ENCODE measurements at regions not wholly inside any gene's neighbourhood (a gene's known extent, or its start where the extent isn't known, plus 50 kb on each side); places are given as distances from the start of the nearest gene placed in this dataset.
"Not testable (repeated sequence)": the region's sequence is repeated elsewhere in the genome, so short reads cannot be mapped to it uniquely, and the experiment has no call there.

DNA sequence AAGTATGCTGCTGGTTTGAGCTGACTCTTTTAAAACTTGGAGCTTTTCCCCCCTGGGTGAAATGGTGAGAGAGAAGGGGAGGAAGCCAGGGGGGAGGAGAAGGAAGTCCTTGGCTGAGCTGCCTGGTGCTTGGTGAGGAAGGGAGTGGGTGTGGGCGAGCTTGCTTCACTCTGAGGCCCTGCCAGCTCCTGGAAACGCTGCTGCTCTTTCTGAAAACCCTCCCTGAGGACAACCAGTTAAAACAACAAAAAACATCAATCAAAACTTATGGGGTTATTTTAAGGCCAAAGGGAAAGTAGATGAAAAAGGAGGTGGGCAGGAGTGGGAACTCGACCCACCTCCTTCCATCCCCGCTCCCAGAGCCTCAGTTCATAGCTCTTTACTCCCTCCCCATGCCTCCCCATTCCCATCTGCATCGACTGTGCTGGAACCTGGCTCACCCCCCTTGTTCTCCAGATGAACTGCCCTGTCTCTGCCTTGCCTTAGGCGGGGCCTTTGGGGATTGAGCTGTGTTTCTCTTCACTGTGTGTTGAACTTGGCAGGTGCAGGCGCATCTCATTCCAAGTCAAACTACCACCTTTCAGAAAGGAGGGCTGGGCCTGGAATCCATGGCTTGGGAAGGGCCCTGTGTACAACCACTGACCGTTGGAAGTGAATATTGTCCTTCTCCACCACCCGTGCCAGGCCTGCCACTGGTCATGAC, 166.1 kb downstream of the ZNF621 start:
- ATAC-seq (ENCODE audit: insufficient read depth, low FRiP score) (peak; percentile 82), DNase-seq (peak; percentile 17 to 38 (median 19))
- H3K9me3 ChIP-seq (ENCODE audit: control insufficient read depth in 4 of 4, insufficient read depth in 3 of 4, low read length in 3 of 4), result no peaks in the 10 kb centered on the region
- TF ChIP-seq, protein P1, sequence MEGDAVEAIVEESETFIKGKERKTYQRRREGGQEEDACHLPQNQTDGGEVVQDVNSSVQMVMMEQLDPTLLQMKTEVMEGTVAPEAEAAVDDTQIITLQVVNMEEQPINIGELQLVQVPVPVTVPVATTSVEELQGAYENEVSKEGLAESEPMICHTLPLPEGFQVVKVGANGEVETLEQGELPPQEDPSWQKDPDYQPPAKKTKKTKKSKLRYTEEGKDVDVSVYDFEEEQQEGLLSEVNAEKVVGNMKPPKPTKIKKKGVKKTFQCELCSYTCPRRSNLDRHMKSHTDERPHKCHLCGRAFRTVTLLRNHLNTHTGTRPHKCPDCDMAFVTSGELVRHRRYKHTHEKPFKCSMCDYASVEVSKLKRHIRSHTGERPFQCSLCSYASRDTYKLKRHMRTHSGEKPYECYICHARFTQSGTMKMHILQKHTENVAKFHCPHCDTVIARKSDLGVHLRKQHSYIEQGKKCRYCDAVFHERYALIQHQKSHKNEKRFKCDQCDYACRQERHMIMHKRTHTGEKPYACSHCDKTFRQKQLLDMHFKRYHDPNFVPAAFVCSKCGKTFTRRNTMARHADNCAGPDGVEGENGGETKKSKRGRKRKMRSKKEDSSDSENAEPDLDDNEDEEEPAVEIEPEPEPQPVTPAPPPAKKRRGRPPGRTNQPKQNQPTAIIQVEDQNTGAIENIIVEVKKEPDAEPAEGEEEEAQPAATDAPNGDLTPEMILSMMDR (IDR thresholded peaks at IDR 0.05; ENCODE audit: control extremely low read depth, extremely low read depth), result no peak
- 36 to 52% methylated on average over 9 of the region's 9 CpGs for WGBS, 2 donors
- H3K4me3 ChIP-seq, result no peak overlapping the region
- H3K36me3 ChIP-seq (ENCODE audit: control insufficient read depth in 4 of 4, insufficient read depth in 4 of 4, low read length in 4 of 4), result no peaks in the 10 kb centered on the region
- peaks cover 0 to 8% (median 4%) of the 10 kb centered on the region in 5 donors for H3K4me1 ChIP-seq (ENCODE audit: control insufficient read depth in 5 of 5, insufficient read depth in 5 of 5, low read length in 5 of 5)
- H3K9ac ChIP-seq (ENCODE audit: insufficient read depth in 1 of 2, low read length in 2 of 2), result no peak overlapping the region
- H3K27ac ChIP-seq (ENCODE audit: low read depth in 1 of 2, low read length in 1 of 2), result peak overlapping the region in 1 of 2 donors; percentile 11
- no peaks in the 10 kb centered on the region for H3K27me3 ChIP-seq (ENCODE audit: control insufficient read depth in 3 of 3, insufficient read depth in 3 of 3, low read length in 2 of 3)

DNA sequence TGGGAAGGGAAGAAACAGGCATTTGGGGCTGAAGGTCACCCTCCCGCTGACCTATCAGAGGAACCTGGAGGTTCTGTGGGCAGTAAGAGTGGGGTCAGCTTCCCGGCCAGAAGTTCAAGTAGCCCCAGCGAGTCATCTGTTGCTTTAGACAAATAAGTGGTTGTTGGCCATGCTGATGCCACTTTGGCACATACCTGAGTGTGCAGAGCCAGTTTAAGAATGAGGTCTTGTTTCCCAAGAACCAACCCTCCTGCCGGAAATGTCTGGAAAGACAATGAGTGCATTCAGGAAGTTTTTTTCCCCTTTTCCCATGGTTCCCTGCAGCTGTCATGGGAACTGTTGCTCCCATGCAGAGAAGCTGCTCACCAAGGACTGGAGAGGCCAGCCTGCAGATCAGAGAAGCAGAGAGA, 166.7 kb downstream of the ZNF621 start:
- no peak for ATAC-seq (ENCODE audit: insufficient read depth, low FRiP score)

DNA sequence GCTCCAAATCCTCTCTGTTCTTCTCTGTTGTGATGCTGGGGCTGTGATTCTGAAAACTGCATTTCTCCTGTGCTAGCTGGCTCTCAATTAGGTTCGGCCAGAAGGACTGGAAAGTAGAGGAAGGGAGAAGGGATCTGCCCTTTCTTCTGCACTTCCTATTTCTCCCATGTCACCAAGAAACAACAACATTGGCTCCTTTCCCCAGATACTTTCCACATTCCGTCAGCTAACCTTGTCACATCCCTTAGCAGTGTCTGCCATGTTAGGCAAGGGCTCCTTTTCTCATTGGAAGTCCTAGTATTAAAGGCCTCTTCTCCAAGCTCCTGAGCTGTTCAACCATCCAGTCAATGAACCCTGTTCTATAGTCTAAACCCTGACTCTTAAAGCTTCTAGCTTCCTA, 171.1 kb downstream of the ZNF621 start:
- 52 to 74% methylated on average over 2 of the region's 2 CpGs for WGBS, 2 donors

More for the DNA sequence above, 166.7 kb downstream of the ZNF621 start:
- WGBS, 2 donors, result 63 to 84% methylated on average over 4 of the region's 4 CpGs
- Histone ChIP-seq H3K36me3 (ENCODE audit: control insufficient read depth in 4 of 4, insufficient read depth in 4 of 4, low read length in 4 of 4) (no peaks in the 10 kb centered on the region), H3K27me3 (ENCODE audit: control insufficient read depth in 3 of 3, insufficient read depth in 3 of 3, low read length in 2 of 3) (no peaks in the 10 kb centered on the region), H3K9ac (ENCODE audit: insufficient read depth in 1 of 2, low read length in 2 of 2) (no peak overlapping the region), H3K4me3 (no peak overlapping the region), H3K9me3 (ENCODE audit: control insufficient read depth in 4 of 4, insufficient read depth in 3 of 4, low read length in 3 of 4) (no peaks in the 10 kb centered on the region), H3K4me1 (ENCODE audit: control insufficient read depth in 5 of 5, insufficient read depth in 5 of 5, low read length in 5 of 5) (peaks cover 0 to 8% (median 4%) of the 10 kb centered on the region in 5 donors), H3K27ac (ENCODE audit: low read depth in 1 of 2, low read length in 1 of 2) (peak overlapping the region in 1 of 2 donors; percentile 11)
- DNase-seq, result peak in 1 of 3 donors; percentile 25
- TF ChIP-seq, protein P1 (IDR thresholded peaks at IDR 0.05; ENCODE audit: control extremely low read depth, extremely low read depth), result no peak

DNA sequence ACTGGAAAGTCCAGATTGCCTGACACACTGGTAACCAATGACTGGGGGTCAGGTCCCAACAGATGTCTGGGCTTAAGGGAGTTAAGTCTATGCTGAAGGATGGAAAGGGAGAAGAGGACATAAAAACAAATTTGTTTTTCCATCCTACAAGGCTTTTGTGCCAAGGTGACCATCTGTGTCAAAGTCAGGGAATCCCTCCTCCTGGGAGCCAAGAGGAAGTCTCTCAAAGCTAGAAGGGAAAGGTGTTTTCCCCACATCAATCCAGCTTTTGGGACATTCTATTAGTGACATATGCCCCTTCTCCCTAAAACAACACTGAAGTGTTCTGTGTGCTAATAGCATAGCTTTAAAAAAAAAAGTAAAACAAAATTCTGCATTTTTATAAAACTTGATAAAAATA, 173.9 kb downstream of the ZNF621 start:
- H3K27ac ChIP-seq (ENCODE audit: low read depth in 1 of 2, low read length in 1 of 2); H3K9ac ChIP-seq (ENCODE audit: insufficient read depth in 1 of 2, low read length in 2 of 2); H3K9me3 ChIP-seq (ENCODE audit: control insufficient read depth in 4 of 4, insufficient read depth in 3 of 4, low read length in 3 of 4); DNase-seq; H3K36me3 ChIP-seq (ENCODE audit: control insufficient read depth in 4 of 4, insufficient read depth in 4 of 4, low read length in 4 of 4); H3K4me3 ChIP-seq; ATAC-seq (ENCODE audit: insufficient read depth, low FRiP score); H3K4me1 ChIP-seq (ENCODE audit: control insufficient read depth in 5 of 5, insufficient read depth in 5 of 5, low read length in 5 of 5); H3K27me3 ChIP-seq (ENCODE audit: control insufficient read depth in 3 of 3, insufficient read depth in 3 of 3, low read length in 2 of 3): not testable (repeated sequence)

More for the DNA sequence above, 171.1 kb downstream of the ZNF621 start:
- TF ChIP-seq, protein P1 (IDR thresholded peaks at IDR 0.05; ENCODE audit: control extremely low read depth, extremely low read depth), result no peak
- no peak overlapping the region for H3K4me3 ChIP-seq
- no peaks in the 10 kb centered on the region for H3K9me3 ChIP-seq (ENCODE audit: control insufficient read depth in 4 of 4, insufficient read depth in 3 of 4, low read length in 3 of 4)
- H3K4me1 ChIP-seq (ENCODE audit: control insufficient read depth in 5 of 5, insufficient read depth in 5 of 5, low read length in 5 of 5), result peaks cover 0 to 8% (median 2%) of the 10 kb centered on the region in 5 donors
- no peak overlapping the region for H3K9ac ChIP-seq (ENCODE audit: insufficient read depth in 1 of 2, low read length in 2 of 2)
- DNase-seq (no peak), ATAC-seq (ENCODE audit: insufficient read depth, low FRiP score) (no peak)
- no peaks in the 10 kb centered on the region for H3K27me3 ChIP-seq (ENCODE audit: control insufficient read depth in 3 of 3, insufficient read depth in 3 of 3, low read length in 2 of 3)
- no peak overlapping the region for H3K27ac ChIP-seq (ENCODE audit: low read depth in 1 of 2, low read length in 1 of 2)
- H3K36me3 ChIP-seq (ENCODE audit: control insufficient read depth in 4 of 4, insufficient read depth in 4 of 4, low read length in 4 of 4), result no peaks in the 10 kb centered on the region

All from lung (tissue), 11 donors.